HEK293T (cell line): ENCODE measurements at regions not wholly inside any gene's neighbourhood (a gene's known extent, or its start where the extent isn't known, plus 50 kb on each side); places are given as distances from the start of the nearest gene placed in this dataset.

Experiments
- BHLHE40 ChIP-seq: fragments of 450-650 bp; IDR thresholded peaks from 2 replicates; pipeline ENCODE4 v1.6.1; 2016; ENCODE audit warnings: mild to moderate bottlenecking, moderate library complexity, borderline replicate concordance
- ELF4 ChIP-seq: fragments of 450-650 bp; IDR thresholded peaks from 2 replicates; pipeline ENCODE4 v1.6.1; 2017; ENCODE audit warnings: antibody characterized with exemption
- FOXM1 ChIP-seq: fragments of 450-650 bp; IDR thresholded peaks from 2 replicates; pipeline ENCODE4 v1.6.1; 2017; ENCODE audit warnings: mild to moderate bottlenecking, borderline replicate concordance
- HDGF ChIP-seq: fragments of 450-650 bp; IDR thresholded peaks from 2 replicates; pipeline ENCODE4 v1.6.1; 2017; ENCODE audit warnings: antibody characterized with exemption, borderline replicate concordance
- PKNOX1 ChIP-seq: fragments of 450-650 bp; IDR thresholded peaks from 2 replicates; pipeline ENCODE4 v1.6.1; 2016
- SP1 ChIP-seq: fragments of 450-650 bp; IDR thresholded peaks from 2 replicates; pipeline ENCODE4 v1.6.1; 2017
- TARDBP ChIP-seq: fragments of 450-650 bp; IDR thresholded peaks from 2 replicates; pipeline ENCODE4 v1.6.1; 2016

GRCh38 chr14:98867726-98868125 lies 404.3 kb downstream of the BCL11B start:
- TF ChIP-seq ELF4 (no peak), SP1 (no peak), PKNOX1 (no peak), BHLHE40 (no peak), FOXM1 (no peak), TARDBP (no peak), HDGF (no peak)
